ENCODE measurements at regions not wholly inside any gene's neighbourhood (a gene's known extent, or its start where the extent isn't known, plus 50 kb on each side); places are given as distances from the start of the nearest gene placed in this dataset.

DNA sequence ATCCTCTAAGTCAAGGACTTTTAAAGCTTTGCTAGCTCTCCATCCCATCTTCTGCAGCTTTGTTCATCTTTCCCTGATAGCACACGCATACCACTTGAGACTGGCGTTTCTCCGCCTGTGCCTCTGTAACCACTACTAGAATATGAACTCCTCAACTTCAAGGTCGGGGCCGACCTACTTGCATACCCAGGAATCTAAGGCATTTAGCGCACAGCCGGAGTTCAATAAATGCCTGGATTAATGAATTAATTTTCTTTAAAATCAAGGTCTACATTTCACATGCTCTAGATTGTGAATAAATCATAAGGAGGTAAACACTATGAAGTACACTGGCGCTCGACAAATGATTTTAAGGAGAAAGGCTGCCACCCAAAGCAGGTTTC, 89.3 kb downstream of the HNRNPD start:
- no peak for TF ChIP-seq POLR2A (IDR thresholded peaks at IDR 0.05)
- TF ChIP-seq, protein P1, sequence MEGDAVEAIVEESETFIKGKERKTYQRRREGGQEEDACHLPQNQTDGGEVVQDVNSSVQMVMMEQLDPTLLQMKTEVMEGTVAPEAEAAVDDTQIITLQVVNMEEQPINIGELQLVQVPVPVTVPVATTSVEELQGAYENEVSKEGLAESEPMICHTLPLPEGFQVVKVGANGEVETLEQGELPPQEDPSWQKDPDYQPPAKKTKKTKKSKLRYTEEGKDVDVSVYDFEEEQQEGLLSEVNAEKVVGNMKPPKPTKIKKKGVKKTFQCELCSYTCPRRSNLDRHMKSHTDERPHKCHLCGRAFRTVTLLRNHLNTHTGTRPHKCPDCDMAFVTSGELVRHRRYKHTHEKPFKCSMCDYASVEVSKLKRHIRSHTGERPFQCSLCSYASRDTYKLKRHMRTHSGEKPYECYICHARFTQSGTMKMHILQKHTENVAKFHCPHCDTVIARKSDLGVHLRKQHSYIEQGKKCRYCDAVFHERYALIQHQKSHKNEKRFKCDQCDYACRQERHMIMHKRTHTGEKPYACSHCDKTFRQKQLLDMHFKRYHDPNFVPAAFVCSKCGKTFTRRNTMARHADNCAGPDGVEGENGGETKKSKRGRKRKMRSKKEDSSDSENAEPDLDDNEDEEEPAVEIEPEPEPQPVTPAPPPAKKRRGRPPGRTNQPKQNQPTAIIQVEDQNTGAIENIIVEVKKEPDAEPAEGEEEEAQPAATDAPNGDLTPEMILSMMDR (IDR thresholded peaks at IDR 0.05) = no peak
